HG03558 (cell line): ENCODE measurements at regions not wholly inside any gene's neighbourhood (a gene's known extent, or its start where the extent isn't known, plus 50 kb on each side); places are given as distances from the start of the nearest gene placed in this dataset.

Experiments used
- ATAC-seq: cut with Tn5 transposase; IDR thresholded peaks from one replicate; pipeline ENCODE4 v1.9.1; 2021; ENCODE audit warnings: moderate number of reproducible peaks; ENCODE audit not compliant: unreplicated experiment; ENCODE audit errors: extremely low read depth

DNA sequence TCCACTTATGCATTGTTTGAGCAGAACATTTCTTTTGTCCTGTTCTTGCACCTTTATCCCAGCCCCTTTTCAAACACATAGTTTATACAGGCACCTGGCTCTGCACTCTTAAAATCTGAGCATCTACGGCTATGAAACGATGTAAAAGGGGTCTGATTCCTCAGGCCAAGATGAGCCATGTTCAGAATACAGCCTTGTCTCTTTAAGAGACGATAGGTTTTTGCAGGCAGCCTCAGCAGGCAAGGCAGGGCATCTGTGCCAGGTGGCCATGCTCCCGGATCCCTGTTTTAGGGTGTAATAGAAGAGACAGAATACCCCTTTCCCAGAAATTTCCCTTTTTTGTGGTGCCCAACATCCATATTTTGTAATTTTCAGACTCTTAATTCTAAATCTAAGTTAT is 89.1 kb upstream of the NFIB start:
- no peak for ATAC-seq

GRCh38 chr9:14402583-14402982 is 88.6 kb upstream of the NFIB start:
- ATAC-seq: no peak

- ATAC-seq: no peak
These were observed 88.0 kb upstream of the NFIB start for GRCh38 chr9:14401911-14402310.

GRCh38 chr9:14400658-14400995 is 86.7 kb upstream of the NFIB start:
- no peak for ATAC-seq

DNA sequence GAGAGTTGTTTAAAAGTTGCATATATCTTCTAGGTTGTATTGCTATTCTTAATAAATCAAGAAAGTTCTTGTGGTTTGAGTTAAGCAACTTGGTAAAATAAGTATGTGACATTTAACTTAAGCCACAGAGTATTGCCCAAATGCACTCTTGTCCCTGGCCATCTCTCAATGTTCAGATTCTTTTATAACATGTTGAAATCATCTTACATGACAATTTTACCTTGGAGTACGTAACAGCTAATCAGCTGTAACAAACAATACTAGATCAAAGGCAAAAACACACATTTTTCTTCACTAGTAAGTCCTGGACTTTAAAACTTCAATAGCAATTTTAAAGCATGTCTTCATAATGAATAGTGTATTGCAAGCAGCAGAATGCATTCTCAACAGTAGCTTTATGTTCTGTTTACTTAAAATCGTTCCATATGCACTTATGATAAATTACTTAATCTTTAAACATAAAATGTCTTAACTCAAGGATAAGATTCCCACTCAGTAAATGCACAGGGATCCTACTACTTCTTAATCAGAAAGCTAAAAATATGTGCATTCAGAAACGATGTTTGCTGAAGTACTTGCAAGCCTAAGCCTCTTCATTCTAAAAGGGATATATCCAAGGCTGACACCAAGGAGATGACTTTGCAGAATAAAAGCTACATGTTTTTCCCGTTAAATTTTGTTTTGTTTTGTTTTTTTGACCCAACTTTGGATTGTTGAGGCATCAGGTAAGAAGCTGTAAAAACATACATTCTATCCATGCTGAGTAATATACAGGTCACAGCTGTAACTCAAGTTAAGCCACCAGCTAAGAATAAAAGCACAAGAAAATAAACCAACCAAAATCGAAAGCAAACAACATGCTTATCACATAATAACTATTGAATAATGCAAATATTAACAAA is 86.1 kb upstream of the NFIB start:
- no peak for ATAC-seq

GRCh38 chr9:14398473-14398872 is 84.5 kb upstream of the NFIB start:
- no peak for ATAC-seq

DNA sequence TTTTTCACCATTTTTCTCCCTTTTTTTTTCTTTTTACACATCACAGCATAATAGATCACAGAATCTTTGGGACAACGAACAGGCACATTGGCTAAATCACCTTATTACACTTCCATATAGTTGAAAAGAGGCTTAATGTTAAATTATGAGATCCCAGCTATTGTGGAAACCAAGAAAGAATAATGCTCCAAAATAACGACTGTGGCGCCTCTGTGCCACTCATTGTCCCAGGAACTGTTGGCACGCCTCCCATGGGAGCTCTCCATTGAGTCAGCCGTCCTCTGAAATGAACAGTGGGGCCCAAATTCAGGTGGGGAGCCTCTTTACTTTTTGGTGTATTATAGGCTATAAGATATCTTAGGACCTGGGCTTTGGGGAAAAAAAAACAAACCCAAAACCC is 82.2 kb upstream of the NFIB start:
- ATAC-seq: no peak

DNA sequence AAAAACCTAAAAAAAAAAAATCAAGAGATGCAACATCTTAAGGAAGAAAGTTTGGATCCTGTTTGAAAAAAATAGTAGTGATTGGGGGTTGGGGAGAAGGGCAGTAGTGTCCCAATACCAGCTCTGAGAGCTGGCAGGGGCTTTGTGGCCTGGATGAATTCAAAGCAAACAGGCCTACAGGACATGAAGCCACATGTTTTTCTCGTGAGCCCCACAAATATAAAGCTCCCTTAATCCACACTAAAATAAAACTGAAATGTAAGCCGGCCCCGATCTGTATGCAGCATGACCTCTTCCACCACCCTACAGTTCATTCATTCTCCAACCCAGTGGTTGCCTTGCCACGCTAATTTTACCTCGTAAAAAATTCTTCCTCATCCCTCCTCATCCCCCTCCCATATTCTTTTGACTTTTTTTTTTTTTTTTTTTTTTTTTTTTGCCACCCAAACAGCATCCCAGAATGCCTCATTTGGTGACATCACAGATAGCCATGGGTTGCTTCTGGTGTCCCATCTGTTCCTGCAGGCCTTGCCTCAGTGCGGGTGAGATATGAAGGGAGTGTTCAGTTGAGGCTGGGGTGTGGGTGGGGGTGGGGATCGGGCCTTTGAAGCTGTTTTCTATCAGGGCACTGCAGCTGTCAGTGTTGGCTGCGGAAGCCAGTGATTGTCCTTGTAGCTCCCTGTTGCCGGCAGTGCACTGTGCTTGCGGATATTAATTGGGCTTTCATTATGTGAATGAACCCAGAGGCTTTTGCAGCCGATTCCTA is 81.6 kb upstream of the NFIB start:
- no peak for ATAC-seq

DNA sequence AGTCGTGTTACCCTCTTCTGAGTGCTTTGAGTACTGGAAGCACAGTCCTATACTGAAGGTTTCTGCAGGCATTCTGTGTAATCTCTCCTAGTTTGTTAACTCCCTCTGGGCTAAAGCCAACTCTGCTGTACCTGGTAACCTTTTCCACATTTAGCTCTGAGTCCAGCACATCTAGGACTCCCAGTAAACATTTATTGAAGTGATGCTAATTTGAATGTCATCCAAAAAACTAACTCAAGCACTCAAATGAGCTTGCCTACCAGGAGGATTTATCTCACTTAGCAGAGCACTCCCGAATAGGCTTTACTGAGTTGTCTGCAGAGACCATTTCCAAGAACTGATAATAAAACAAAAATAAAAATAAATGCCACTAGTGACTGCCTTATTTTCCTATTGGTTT is 79.5 kb upstream of the NFIB start:
- no peak for ATAC-seq

DNA sequence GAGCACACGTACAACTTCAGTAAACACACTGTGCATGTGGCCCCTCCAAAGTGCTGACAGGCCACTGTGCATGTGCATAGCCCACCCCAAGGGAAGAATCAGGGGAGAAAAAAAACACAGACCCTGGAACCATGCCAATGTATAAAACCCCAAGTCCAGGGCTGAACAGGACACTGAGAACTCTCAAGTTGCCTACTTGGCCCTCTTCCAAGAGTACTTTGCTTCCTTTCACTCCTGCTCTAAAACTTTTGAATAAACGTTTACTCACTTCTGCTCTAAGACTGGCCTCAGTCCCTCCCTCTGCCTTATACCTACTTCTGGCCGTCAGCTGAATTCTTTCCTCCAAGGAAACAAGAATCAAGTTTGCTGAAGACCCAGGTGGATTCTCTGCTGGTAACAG is 77.7 kb upstream of the NFIB start:
- no peak for ATAC-seq

DNA sequence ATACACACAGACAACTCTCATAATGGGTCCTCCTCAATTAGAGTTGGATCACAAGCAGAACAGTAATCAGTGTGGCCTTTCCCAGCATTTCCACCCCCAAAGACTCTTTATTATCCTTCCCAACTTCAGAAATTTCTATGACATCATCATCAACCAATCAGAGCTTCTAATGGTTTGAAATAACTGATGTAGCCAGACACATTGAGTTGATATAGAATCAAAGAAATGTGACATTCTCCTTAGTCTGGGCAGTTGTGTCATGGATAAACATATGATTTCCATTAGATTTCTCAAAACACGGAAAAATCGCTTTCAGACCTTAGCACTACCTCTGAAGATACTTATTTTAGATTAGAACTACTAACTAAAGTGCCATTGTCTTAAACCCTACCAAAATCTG is 75.7 kb upstream of the NFIB start:
- ATAC-seq: no peak

DNA sequence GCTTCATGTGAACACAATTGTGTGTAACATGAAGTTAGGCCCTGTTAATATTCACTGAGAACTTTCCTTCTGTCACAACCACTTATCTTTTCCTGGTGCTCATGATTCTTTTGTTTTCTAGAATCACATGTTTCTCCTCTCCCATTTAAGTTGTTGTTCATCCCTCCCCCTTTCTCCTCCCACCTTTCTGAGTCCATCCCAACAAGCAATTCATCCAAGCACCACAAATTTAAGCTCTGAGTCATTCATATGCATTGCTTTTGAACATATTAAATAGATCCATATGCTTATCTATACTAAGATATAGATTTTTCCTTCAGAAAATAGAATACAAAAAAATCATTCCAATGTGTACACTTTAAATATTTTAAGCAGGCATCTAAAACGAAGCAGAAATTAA is 75.2 kb upstream of the NFIB start:
- ATAC-seq: no peak

- ATAC-seq: no peak
These were observed 69.8 kb upstream of the NFIB start for GRCh38 chr9:14383773-14384172.

DNA sequence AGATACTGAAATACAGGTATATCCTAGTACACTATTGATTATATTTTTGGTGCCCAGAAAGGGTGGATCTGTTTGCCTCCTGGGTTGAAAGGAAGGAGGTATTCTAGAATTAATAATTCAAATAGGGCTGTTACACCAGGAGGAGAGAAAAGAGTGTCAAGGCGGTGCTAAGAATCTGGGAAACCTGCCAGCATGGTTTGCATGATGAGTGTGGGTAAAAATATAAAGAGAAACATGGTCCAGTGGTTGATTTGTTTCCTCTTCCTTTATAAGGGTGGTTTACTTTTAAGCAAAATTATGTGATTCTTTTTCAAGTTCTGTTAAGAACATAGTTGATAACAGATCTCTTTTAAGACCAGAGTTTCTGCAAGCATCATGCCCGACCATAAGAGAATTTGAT is 69.4 kb upstream of the NFIB start:
- no peak for ATAC-seq

DNA sequence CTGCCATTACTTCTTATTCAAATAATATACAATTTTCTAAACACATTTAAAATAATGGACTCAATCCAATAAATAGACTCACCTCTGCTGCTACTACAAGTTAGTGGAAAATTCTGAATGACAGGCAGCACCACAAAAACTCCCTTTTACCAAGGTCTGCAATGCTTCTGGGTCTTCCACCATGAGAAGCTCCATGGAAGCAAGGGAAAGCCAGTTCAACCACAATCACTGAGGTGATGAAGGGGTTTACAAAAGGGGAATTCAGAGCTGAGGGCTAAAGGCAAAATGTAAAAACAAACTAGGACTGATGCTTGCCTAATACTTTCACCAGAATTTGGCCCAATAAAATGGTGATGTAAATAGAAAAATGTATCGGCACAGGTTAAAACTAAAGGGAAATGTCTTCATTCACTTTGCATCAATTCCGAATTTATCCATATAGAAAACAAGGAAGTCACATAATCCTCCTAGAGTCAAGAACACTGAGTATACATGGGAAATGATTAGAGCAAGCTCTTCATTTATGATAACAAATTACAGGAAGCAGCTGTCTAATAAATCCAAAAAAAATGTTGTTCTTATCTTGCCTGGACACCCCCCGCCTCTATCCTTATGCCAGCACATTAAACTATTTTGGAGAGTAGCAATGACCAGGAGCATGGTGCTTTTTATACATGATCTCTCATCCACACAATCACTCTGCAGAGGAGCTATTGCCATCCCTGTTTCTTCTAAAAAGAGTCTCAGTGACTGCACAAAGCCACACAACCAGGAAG is 66.3 kb upstream of the NFIB start:
- ATAC-seq: no peak

- no peak for ATAC-seq
These were observed 65.3 kb upstream of the NFIB start for GRCh38 chr9:14379280-14379679.

DNA sequence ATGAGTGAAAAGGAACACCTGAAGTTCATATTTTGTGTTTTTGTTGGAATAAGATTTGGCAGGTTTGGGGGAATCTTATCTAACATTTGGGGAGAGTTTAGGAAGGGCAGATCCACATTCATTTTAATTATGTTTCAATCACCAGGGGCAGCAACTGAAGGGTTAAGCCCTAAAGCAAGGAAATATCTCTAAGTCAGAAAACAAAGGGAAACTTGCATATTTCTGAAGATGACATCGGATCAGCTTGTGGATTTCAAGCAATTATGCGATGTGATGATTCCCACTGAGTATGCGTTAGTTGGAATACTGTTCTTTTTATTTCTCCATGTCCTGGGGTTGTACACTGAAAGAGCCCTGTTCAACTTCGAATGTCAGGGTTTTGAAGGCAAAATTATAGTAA is 59.8 kb upstream of the NFIB start:
- no peak for ATAC-seq

GRCh38 chr9:14373336-14373666 is 59.4 kb upstream of the NFIB start:
- ATAC-seq: no peak

DNA sequence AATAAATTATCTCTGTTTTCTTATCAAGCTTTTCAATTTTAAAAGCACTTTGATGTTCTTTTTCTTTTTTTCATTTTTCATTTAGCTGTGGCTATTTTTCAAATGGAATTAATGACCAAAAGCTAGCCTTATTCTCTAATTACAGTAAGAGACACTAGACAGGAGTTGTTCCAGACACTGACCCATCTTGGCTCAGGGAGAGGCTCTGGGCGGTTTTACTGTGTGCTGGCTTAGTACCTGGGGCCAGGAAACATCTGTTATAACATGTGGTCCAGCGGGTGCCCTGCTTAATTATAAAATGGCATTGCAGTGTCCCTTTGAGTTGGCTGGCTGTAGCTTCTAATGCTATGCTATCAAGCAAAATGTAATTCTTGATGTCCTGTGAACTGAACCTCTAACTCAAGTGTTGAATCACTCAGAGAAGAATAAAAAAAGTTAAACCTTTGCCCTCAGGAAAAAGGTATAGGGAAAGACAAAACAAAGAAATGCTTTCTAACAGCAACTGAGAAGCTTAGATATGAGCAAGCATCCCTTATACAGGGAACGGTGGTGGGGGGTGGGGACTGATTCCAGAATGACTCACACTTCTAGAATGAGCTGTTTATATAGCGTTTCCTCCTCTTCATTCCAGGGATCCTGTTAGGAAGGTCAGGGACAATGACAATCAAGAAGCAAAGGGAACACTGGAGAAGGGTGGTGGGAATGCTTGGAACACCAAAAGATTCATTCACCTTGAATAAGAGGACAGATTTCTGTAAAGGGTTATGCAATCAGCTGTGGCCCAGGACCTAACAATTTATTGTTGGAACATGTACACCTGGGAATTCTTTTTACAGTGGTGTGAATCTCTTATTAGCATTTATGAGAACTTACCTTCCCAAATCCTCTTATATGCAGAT is 58.7 kb upstream of the NFIB start:
- ATAC-seq: no peak

- no peak for ATAC-seq
These were observed 55.1 kb upstream of the NFIB start for GRCh38 chr9:14369011-14369410.
